Tibial nerve (tissue), 4 donors: ENCODE measurements at regions not wholly inside any gene's neighbourhood (a gene's known extent, or its start where the extent isn't known, plus 50 kb on each side); places are given as distances from the start of the nearest gene placed in this dataset.

ENCODE experiments used
- EP300 ChIP-seq, 2 donors: sonication (generic); formaldehyde crosslinking; IDR thresholded peaks; one replicate each; pipeline ENCODE4 v1.6.1; 2017; ENCODE audit warnings: antibody characterized with exemption in 2 of 2, mild to moderate bottlenecking in 1 of 2
- TF ChIP-seq, protein P1 (sequence below), 5 experiments: fragments of 200-600 bp in 3 of 5; fragments of 450-650 bp in 2 of 5; sonication (generic) in 3 of 5; IDR thresholded peaks; one replicate each; pipeline ENCODE4 v1.5.1; 2016 to 2019; ENCODE audit warnings: antibody characterized with exemption in 5 of 5, mild to moderate bottlenecking in 3 of 5, moderate library complexity in 2 of 5

DNA sequence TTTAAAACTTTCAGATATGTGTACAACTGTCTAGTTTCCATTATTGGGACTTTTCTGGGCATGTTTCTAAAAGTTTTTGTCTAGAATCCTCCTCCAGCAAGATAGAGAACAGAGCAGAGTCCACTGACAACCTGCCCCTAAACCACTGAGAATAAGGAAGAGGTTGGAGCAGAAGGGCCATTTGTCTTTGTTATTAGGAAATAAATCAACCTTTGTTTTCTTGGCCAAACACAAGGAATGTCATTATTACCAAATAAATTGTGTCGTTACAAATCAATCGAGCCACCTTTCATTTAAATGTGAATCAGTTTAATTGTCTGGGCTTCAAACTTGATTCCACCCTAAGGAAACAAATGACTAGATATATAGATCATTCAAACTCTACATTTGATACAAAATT lies 81.4 kb downstream of the GAS1 start:
- TF ChIP-seq, protein P1, sequence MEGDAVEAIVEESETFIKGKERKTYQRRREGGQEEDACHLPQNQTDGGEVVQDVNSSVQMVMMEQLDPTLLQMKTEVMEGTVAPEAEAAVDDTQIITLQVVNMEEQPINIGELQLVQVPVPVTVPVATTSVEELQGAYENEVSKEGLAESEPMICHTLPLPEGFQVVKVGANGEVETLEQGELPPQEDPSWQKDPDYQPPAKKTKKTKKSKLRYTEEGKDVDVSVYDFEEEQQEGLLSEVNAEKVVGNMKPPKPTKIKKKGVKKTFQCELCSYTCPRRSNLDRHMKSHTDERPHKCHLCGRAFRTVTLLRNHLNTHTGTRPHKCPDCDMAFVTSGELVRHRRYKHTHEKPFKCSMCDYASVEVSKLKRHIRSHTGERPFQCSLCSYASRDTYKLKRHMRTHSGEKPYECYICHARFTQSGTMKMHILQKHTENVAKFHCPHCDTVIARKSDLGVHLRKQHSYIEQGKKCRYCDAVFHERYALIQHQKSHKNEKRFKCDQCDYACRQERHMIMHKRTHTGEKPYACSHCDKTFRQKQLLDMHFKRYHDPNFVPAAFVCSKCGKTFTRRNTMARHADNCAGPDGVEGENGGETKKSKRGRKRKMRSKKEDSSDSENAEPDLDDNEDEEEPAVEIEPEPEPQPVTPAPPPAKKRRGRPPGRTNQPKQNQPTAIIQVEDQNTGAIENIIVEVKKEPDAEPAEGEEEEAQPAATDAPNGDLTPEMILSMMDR (IDR thresholded peaks at IDR 0.05), result no peak
- TF ChIP-seq EP300 (IDR thresholded peaks at IDR 0.05), result no peak
